GM12873 (cell line): ENCODE measurements at regions not wholly inside any gene's neighbourhood (a gene's known extent, or its start where the extent isn't known, plus 50 kb on each side); places are given as distances from the start of the nearest gene placed in this dataset.

Experiments used
- CTCF ChIP-seq: IDR thresholded peaks from 2 replicates; pipeline ENCODE4 v1.5.1; 2012; ENCODE audit warnings: low read depth, mild to moderate bottlenecking, moderate library complexity, low read length, control low read depth; ENCODE audit not compliant: insufficient read depth; ENCODE audit errors: missing control alignments

GRCh38 chr6:45775026-45775697 is 240.5 kb downstream of the CLIC5 start:
- no peak for TF ChIP-seq CTCF

DNA sequence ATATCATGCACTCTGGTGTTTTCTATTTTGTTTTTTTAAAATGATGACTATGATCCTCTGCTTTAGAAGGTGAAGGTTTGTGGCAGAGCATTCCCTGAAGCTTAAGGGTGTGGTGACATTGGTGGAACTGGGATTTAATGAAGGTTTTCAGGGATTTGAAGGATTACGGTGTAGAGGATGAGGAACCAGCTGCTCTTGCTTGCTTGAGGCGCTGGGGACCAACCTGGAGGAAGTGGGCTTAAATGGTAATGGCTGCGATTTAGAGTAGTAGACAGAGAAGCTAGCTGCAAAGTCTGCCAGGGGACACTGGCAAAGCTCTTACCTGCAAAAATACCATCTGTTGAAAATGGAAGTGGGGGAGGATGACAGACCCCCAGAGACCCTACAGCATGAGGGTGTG is 241.8 kb downstream of the CLIC5 start:
- TF ChIP-seq CTCF = no peak

GRCh38 chr6:45772886-45773495 is 242.7 kb downstream of the CLIC5 start:
- TF ChIP-seq CTCF = no peak

DNA sequence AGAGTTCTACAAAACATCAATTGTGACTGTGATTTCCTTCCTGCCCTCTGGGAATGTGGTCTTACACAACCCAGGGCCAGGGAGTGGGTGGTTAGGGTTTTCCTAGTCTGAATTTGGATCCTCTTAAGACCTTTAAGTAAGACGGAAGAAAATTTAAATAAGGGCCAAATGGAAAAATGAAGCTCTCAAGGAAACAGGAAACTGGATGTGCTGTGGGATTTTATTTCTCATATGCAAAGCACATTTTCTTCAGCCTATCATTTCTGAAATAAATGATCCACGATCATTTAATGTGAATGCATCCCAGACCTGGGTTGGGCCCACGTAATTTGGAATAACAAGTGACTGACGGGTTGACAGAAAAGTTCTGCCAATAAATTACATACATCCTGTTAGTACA is 243.6 kb downstream of the CLIC5 start:
- TF ChIP-seq CTCF = no peak

DNA sequence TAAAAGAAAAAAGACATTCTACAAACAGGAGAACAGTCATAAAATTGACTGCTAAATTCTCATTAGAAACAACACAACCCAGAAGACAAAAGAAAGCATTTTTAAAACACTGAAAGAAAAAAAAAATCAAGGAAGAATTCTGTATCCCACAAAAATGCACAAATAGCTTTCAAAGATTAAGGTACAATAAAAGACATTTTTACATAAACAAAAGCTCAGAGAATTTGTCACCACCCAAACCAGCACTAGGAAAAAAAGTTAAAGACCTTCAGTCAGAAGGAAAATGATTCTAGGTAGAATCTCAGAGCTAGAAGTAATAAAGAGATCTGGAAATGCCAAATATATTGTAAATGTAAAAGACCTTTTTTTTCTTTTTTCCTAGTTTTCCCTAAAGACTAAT is 252.4 kb downstream of the CLIC5 start:
- TF ChIP-seq CTCF = no peak

- no peak for TF ChIP-seq CTCF
Measured at GRCh38 chr6:45759472-45759810, 256.2 kb downstream of the CLIC5 start.

DNA sequence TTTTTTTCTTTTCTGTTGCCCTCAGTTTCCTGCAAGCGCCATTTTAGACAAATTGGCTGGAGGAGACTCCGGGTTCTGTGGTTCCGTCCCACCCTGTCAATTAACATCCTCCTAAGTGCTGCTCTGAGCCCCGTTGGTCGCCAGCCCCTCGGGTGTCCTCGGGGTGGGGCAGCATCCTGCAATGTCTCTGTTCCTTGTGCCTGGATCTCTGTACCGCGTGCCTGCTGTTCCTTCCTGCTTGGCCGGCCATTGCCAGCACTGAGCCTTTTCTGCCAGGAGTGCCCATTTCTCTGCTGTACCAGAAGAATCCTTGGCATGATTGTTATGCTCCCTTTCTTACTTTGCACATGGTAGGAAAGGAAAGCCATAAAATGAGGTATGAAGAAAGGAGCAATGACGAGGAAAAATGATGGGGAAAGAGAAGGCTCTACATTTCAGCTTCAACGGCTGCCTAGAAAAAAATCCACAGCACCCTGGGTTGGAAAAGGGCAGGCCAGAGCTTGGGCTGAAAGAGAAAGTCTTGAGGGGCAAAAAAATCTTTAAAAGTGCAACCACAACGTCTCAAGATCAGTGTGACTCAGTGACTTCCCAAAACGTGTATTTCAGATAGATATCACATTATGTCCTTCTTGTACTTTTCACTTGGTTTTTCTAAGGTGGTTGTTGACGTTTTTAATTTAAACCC is 256.7 kb downstream of the CLIC5 start:
- TF ChIP-seq CTCF = no peak
